ENCODE measurements at regions not wholly inside any gene's neighbourhood (a gene's known extent, or its start where the extent isn't known, plus 50 kb on each side); places are given as distances from the start of the nearest gene placed in this dataset.
A peak's percentile ranks its signal among the peaks of the same experiment; 100 is the strongest.

DNA sequence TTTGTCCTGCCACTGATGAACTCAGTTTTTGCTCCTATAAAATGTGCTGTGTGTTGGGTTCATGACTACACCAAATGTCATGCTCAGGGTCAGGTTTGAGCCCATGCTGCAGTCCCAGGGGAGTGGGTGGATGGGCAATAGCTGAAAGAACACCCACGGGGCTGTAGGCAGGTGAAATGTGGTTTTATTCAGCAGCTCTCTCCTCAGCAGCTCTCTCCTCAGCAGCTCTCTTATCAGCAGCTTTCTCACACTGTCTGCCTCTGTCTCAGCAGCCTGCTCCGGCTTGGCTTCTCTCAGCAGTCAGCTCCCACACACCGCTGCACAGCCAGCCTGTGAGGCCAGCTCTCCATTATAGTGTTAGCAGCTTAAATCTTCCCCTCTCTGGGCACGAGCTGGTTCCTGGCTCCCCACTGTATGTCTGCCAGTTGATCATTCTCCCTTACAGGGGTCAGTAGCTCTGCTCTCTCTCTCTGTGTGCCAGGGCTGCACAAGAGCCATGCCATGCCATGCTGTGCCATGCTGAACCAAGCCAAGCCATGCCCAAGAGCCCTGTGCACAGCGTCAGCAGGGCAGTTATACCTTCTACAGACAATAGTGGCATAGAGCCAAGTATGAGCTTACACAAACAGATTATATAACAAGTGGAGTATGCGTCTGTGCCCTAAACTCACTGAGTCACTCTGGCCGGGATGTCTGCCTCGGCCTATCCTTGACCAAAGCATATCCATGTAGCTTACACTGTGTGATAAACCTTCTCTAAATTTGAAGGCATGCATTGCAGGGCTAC is 303.3 kb upstream of the TMPO start:
- peaks cover 9 to 12% of the 10 kb centered on the region in 2 experiments; a peak in 3 of 4 replicates for H3K4me1 Mint-ChIP-seq
- H2BK120ac ChIP-seq (ENCODE audit: low read depth, low read length, poor library complexity, severe bottlenecking), result no peak overlapping the region
- H3K4ac ChIP-seq (ENCODE audit: low read depth, low read length), result no peak overlapping the region
- H3K4me1 ChIP-seq (ENCODE audit: insufficient read depth, low read length), result no peaks in the 10 kb centered on the region
- no peak overlapping the region for H2BK20ac ChIP-seq (ENCODE audit: low read depth, low read length, poor library complexity, severe bottlenecking)
- H2BK15ac ChIP-seq (ENCODE audit: low read depth, low read length), result no peak overlapping the region
- WGBS (ENCODE audit: extremely low coverage, insufficient read length, low lambda C conversion rate), result no CpG with 5 or more reads among the region's 8 CpGs
- no peak overlapping the region for H3T11ph ChIP-seq (ENCODE audit: low read length)
- no peak overlapping the region for H3K14ac ChIP-seq (ENCODE audit: insufficient read depth, low read length)
- H3K27ac ChIP-seq (ENCODE audit: insufficient read length, low read depth, low read length), result no peak overlapping the region
- no peak for TF ChIP-seq CTCF (conservative IDR thresholded peaks at IDR 0.05)
- H3K23ac ChIP-seq (ENCODE audit: insufficient read length, low read depth, low read length), result no peak overlapping the region
- no peak overlapping the region for H2AK5ac ChIP-seq (ENCODE audit: insufficient read length, low read length)
- H2AFZ ChIP-seq (ENCODE audit: low read length), result no peak overlapping the region
- no peaks in the 10 kb centered on the region for H3K23me2 ChIP-seq (ENCODE audit: insufficient read length, low read depth, low read length, poor library complexity, severe bottlenecking)
- H3K4me2 ChIP-seq (ENCODE audit: insufficient read depth, insufficient read length, low read length), result no peak overlapping the region
- no peak overlapping the region for H2BK12ac ChIP-seq (ENCODE audit: insufficient read length, low read depth, low read length)
- no peak overlapping the region for H3K56ac ChIP-seq (ENCODE audit: insufficient read length, low read depth, low read length)
- no peak overlapping the region for H4K91ac ChIP-seq (ENCODE audit: insufficient read length, low read depth, low read length)
- H3K4me3 Mint-ChIP-seq, result no peak overlapping the region
- no peak for DNase-seq
- no peaks in the 10 kb centered on the region for H3K36me3 Mint-ChIP-seq (ENCODE audit: insufficient read depth in 1 of 3, low read depth in 3 of 3)
- no peaks in the 10 kb centered on the region; the same call in 1 of the 2 replicates for H3K27me3 Mint-ChIP-seq (ENCODE audit: low read depth)
- no peak overlapping the region for H3K18ac ChIP-seq (ENCODE audit: insufficient read length, low read depth, low read length)
- H4K8ac ChIP-seq (replicated peaks; ENCODE audit: insufficient read length, low read depth, low read length), result no peak overlapping the region
- H3K27ac Mint-ChIP-seq, result peak overlapping the region in 2 of 3 experiments; percentile 66 to 73; a peak in 1 of 7 replicates
- no peaks in the 10 kb centered on the region for H3K9me3 ChIP-seq (ENCODE audit: control insufficient read depth, low read depth, low read length)
- no peaks in the 10 kb centered on the region for H3K79me1 ChIP-seq (ENCODE audit: insufficient read depth, low read depth, low read length, poor library complexity, severe bottlenecking)
- no peak overlapping the region for H4K5ac ChIP-seq (ENCODE audit: insufficient read length, low read depth, low read length)
- no peaks in the 10 kb centered on the region for H4K20me1 ChIP-seq (ENCODE audit: control insufficient read depth, insufficient read depth, insufficient read length)
- peaks cover 0 to 6% of the 10 kb centered on the region in 2 experiments; a peak in 3 of 5 replicates for H3K9me3 Mint-ChIP-seq
- H3K27me3 ChIP-seq (ENCODE audit: insufficient read depth, low read length), result no peaks in the 10 kb centered on the region
- H3K79me2 ChIP-seq (ENCODE audit: insufficient read depth, low read length), result no peaks in the 10 kb centered on the region
- no peak overlapping the region for H3K9ac ChIP-seq (ENCODE audit: extremely low read depth, insufficient read length, low read length)
- H2BK5ac ChIP-seq (ENCODE audit: insufficient read length, low read length), result no peak overlapping the region

Data from H9 (cell line).